GM19372 (cell line): ENCODE measurements at regions not wholly inside any gene's neighbourhood (a gene's known extent, or its start where the extent isn't known, plus 50 kb on each side); places are given as distances from the start of the nearest gene placed in this dataset.

Experiments
- ATAC-seq: cut with Tn5 transposase; IDR thresholded peaks from one replicate; pipeline ENCODE4 v1.9.1; 2021; ENCODE audit warnings: mild to moderate bottlenecking, low read depth, moderate library complexity; ENCODE audit not compliant: unreplicated experiment

DNA sequence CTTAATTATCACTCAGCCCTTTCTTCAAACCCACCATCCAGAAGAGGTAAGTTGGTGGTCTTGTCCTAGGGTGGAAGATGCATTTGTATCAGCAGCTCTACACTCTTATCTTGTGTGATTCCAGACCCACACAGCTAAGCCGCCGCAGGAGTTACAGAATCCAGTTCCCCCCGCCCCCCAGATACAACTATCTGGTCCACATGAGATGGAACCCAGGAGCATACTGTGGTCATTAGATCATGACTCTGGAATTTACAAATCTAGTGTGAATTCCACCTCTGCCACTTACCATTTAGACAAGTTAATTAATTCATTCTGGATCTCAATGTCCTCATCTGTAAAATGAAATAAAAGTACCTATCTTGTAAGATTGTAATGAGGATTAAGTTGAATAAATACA, 486.4 kb downstream of the BCL11A start:
- no peak for ATAC-seq

GRCh38 chr2:60066096-60066839, 487.2 kb downstream of the BCL11A start:
- ATAC-seq = no peak

- ATAC-seq = no peak
These were observed 488.6 kb downstream of the BCL11A start for GRCh38 chr2:60064687-60065389.

GRCh38 chr2:60058781-60059180, 494.7 kb downstream of the BCL11A start:
- no peak for ATAC-seq

DNA sequence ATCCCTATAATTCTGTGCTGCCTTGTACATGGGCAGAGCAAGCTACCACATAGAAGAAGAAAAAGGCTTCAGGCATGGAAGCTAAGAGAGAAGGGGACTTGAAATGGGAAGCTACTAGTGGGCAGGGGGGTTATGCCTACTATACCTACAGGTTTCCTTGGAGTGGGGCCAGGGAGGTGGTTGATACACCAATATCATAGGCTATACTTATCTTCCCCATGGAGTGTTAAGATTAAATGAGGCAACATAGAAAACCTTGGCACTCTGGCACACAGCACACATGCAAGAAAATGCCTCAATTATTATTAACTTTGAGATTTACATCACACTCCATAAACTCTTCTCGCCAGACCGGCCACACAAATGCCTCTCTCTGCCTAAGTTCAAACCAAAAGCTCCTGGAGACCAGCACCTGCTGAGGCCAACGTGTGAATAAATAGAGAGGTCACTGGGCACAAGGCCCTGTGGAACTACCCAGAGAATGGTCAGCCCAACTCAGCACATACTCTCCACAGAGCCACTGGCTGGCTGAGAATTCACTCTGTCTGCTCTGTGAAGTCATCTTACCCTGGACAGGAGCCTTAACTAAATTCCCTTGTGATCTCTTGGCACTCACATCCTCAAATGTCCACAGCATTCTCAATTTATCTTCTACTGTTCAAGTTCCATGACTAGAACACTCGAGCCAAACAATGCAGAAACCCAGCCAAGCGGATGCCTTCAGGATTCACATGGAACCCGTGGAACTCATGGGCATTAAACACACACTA, 498.7 kb downstream of the BCL11A start:
- no peak for ATAC-seq

- no peak for ATAC-seq
These were observed 499.7 kb downstream of the BCL11A start for GRCh38 chr2:60053791-60054190.

DNA sequence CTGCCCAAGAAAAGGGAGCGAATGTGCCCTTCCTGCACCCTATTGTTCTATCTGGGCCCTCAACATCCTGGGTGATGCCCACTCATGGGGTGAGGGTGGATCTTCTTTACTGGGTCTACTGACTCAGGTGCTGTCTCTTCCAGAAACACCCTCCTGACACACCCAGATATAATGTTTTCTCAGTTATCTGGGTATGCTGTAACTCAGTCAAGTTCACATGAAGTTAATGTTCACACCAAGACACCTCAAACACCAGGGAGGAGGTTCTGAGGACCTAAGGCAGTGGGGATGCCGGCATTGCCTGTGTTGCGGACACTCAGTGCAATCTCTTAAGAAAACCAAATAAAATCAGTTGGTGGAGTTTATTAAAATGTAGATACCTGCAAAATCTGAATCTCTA, 500.9 kb downstream of the BCL11A start:
- no peak for ATAC-seq

DNA sequence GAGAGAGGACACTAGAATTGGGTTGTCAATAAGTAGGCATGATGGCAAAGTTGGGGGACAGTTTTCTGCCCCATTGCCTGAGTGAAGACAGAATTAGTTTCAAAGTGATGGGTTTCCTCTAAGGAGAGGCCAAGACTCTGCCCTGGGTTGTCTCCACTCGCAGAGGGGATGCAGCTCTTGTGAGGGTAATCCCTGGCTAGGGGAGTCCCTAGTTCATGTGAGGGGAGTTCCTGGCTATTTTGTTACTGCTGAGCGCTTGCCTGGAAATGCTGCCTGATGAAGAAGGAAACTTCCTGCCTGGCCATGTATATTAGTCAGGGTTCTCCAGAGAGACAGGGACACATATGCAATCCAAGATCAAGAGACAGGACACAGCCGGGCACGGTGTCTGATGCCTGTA, 501.5 kb downstream of the BCL11A start:
- ATAC-seq = no peak

- no peak for ATAC-seq
These were observed 505.4 kb downstream of the BCL11A start for GRCh38 chr2:60047944-60048525.

GRCh38 chr2:60047347-60047746, 506.1 kb downstream of the BCL11A start:
- no peak for ATAC-seq

DNA sequence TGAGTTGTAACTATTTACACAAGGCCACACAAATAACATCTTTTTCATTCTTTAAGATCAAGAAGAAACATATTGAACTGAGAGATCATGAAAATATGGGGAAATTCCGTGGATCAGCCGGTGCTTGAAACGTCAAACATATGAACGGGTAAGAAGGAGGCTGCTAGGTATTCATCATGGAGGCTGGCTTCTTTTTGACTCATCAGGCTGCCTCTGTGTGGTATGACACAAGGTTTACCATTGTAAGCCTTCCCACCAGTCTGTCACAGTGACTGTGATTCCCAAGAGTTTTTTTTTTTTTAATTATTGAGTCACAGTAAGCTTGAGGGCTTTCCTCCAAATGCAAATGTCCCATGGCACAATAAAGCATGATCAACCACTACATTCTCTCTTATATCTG, 506.9 kb downstream of the BCL11A start:
- ATAC-seq = no peak

DNA sequence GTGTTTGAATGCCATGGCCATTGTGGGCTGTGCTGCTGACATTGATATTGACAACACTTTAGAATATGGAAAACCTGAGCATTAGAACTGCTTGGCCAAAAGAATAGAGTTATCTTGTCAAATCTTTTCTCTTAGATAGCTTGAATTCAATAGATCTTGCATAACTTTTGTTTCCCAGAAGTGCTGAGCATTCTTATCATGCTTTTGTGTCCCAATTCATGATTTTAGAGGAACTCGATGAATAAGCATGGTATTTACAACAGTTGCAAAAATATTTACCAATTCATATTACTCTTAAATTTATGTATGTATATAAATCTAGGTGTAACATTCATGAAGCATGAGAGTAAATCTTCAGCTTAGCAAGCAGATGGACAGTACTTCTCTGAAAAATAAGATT, 508.0 kb downstream of the BCL11A start:
- ATAC-seq = no peak

GRCh38 chr2:60044484-60044883, 509.0 kb downstream of the BCL11A start:
- ATAC-seq = no peak

DNA sequence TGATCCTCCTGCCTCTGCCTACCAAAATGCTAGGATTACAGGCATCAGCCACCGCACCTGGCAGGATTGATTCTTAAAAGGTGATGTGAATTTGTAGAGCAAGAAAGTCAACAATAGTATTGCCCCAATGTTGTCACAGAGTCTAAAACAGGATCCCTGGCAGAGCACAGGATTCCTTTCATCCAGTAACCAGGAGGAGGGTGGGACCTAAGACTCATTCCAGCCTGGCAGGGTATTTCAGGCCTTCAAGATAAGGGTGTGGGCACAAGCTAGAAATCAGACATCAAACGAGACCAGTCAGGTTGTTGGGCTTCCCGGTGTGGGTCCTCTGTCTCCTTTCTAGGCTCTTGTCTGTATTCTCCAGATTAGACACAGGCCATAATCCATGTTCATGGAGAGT, 511.4 kb downstream of the BCL11A start:
- ATAC-seq = no peak

DNA sequence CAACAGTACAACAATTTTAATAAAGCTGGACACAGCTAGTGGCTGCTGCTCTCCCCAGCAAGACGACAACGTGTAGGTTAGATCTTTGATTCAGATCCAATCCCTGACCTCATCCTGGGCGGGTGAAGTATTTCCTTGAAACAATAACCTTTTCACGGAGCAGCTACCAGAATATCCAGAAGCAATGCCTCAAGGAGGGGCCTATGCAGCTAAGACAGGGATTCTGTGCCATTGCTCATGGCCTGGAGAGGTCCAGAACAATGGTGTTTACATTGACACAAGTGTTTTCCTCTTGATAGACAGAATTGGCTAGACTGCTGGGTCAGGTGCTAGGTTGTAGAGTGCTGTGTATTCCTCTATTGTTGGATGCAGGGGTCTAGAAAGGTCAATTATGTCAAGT, 520.1 kb downstream of the BCL11A start:
- no peak for ATAC-seq

GRCh38 chr2:60029566-60029883, 523.9 kb downstream of the BCL11A start:
- ATAC-seq = no peak

GRCh38 chr2:60028849-60029565, 524.4 kb downstream of the BCL11A start:
- no peak for ATAC-seq

GRCh38 chr2:60025496-60025895, 528.0 kb downstream of the BCL11A start:
- no peak for ATAC-seq

DNA sequence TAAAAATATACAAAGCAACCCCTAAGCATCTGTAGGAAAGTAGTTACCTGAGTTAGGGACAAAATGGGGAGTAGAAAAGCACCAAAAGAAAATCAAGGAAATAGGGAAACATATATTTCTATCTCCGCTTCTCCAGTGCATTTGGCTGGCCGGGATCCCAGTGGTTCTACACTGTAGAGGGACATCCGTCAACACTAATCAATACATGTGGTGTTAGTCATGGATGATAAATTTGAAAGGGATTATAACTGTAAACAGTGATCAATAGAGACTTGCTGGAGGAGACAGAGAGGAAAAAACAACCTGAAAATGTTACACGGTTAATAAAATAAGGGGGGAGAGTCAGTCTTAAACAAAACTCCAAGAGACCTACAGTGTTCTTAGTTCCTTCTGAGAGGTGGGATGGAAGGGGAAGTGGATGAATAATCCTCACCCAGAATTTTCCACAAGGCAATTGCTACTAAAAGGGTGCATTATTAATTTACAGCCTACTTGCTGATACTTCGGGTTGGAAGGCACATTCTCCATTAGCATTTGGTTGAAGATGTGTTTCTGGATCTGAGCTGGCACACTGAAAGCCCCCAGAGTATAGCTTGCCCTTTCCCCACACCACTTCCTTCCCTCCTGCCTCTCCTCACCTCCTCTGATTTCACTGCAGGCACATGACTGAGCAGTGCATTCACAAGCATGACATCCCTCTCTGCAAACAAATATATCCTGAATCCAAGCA, 530.0 kb downstream of the BCL11A start:
- no peak for ATAC-seq

DNA sequence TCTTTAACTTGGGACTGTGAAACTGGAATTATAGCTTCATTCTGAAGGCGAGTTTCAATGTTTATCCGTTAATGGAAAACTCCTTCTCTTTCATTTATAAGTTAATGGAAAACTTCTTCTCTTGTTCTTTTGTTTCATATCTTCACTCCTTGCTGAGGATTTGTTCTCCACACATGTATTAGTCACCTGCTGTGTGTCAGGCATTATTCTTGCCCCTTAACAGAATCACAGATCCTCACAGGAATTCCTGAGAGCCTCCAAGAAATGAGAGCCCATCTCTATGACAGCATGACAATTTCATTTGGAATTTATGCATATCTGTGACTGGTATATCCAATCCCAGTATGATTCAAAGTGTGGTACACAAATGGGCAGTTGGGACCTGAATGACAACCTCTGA, 545.8 kb downstream of the BCL11A start:
- ATAC-seq = no peak
